ENCODE measurements at regions not wholly inside any gene's neighbourhood (a gene's known extent, or its start where the extent isn't known, plus 50 kb on each side); places are given as distances from the start of the nearest gene placed in this dataset.

- no peak for DNase-seq (ENCODE audit: low read depth)
Observed at GRCh38 chr2:239468491-239469105, 67.8 kb upstream of the HDAC4 start.

GRCh38 chr2:239467956-239468490, 67.2 kb upstream of the HDAC4 start:
- no peak for DNase-seq (ENCODE audit: low read depth)

GRCh38 chr2:239467281-239467955, 66.6 kb upstream of the HDAC4 start:
- no peak for DNase-seq (ENCODE audit: low read depth)

- DNase-seq (ENCODE audit: low read depth), result no peak
Observed at GRCh38 chr2:239466755-239467271, 66.0 kb upstream of the HDAC4 start.

- no peak for DNase-seq (ENCODE audit: low read depth)
Observed at GRCh38 chr2:239466061-239466754, 65.4 kb upstream of the HDAC4 start.

GRCh38 chr2:239465017-239466001, 64.5 kb upstream of the HDAC4 start:
- no peak for DNase-seq (ENCODE audit: low read depth)

- no peak for DNase-seq (ENCODE audit: low read depth)
Observed at GRCh38 chr2:239464166-239465016, 63.6 kb upstream of the HDAC4 start.

GRCh38 chr2:239463541-239464165, 62.8 kb upstream of the HDAC4 start:
- DNase-seq (ENCODE audit: low read depth), result no peak

GRCh38 chr2:239462671-239463506, 62.1 kb upstream of the HDAC4 start:
- no peak for DNase-seq (ENCODE audit: low read depth)

GRCh38 chr2:239462191-239462515, 61.3 kb upstream of the HDAC4 start:
- no peak for DNase-seq (ENCODE audit: low read depth)

- no peak for DNase-seq (ENCODE audit: low read depth)
Observed at GRCh38 chr2:239461291-239462190, 60.7 kb upstream of the HDAC4 start.

- DNase-seq (ENCODE audit: low read depth), result no peak
Observed at GRCh38 chr2:239460780-239461179, 60.0 kb upstream of the HDAC4 start.

GRCh38 chr2:239459606-239460005, 58.8 kb upstream of the HDAC4 start:
- no peak for DNase-seq (ENCODE audit: low read depth)

- no peak for DNase-seq (ENCODE audit: low read depth)
Observed at GRCh38 chr2:239459056-239459455, 58.2 kb upstream of the HDAC4 start.

- no peak for DNase-seq (ENCODE audit: low read depth)
Observed at GRCh38 chr2:239457586-239458445, 57.0 kb upstream of the HDAC4 start.

- DNase-seq (ENCODE audit: low read depth), result no peak
Observed at GRCh38 chr2:239456940-239457339, 56.1 kb upstream of the HDAC4 start.

GRCh38 chr2:239455436-239456203, 54.8 kb upstream of the HDAC4 start:
- no peak for DNase-seq (ENCODE audit: low read depth)
